HEK293 (cell line): ENCODE measurements at regions not wholly inside any gene's neighbourhood (a gene's known extent, or its start where the extent isn't known, plus 50 kb on each side); places are given as distances from the start of the nearest gene placed in this dataset.

Source experiments
- CTCF ChIA-PET: fragments of 350-600 bp; formaldehyde crosslinking; extraction: SDS; loops from one replicate; lab custom pipeline; 2021; ENCODE audit warnings: antibody characterized with exemption; lab: Yijun Ruan, JAX
- POLR2A ChIA-PET: fragments of 300-600 bp; formaldehyde crosslinking; extraction: SDS; loops from one replicate; lab custom pipeline; 2020; ENCODE audit warnings: antibody characterized with exemption, inconsistent platforms; lab: Yijun Ruan, JAX
- H3K27ac ChIP-seq: fragments of 200-500 bp; sonication (Bioruptor generic); 2 replicates; pipeline ENCODE4 v1.5.1; 2014; ENCODE audit warnings: low read depth, low read length, control low read depth, inconsistent platforms; ENCODE audit errors: extremely low read depth
- H3K36me3 ChIP-seq, 2 experiments: fragments of 200-500 bp in 1 of 2; sonication (Bioruptor generic) in 1 of 2; 1 replicate in 1 of 2; 2 replicates in 1 of 2; pipeline ENCODE4 v1.5.1; 2014 to 2017; ENCODE audit warnings: inconsistent platforms in 2 of 2, low read length in 2 of 2; ENCODE audit not compliant: control insufficient read depth in 2 of 2, insufficient read depth in 1 of 2
- H3K4me1 ChIP-seq: fragments of 200-500 bp; sonication (Bioruptor generic); 2 replicates; pipeline ENCODE4 v1.5.1; 2014; ENCODE audit warnings: mild to moderate bottlenecking, low read length, inconsistent platforms; ENCODE audit not compliant: control insufficient read depth, insufficient read depth
- H3K4me3 ChIP-seq: 2 replicates; pipeline ENCODE4 v1.5.1; 2011; ENCODE audit warnings: low read depth, mild to moderate bottlenecking, control low read depth, low read length, moderate library complexity
- H3K9me3 ChIP-seq: fragments of 200-500 bp; sonication (Bioruptor generic); 2 replicates; pipeline ENCODE4 v1.5.1; 2014; ENCODE audit warnings: low read depth, low read length, inconsistent platforms; ENCODE audit not compliant: control insufficient read depth, insufficient read depth
- GLIS1 ChIP-seq: fragments of 450-650 bp; formaldehyde crosslinking; IDR thresholded peaks from 2 replicates; pipeline ENCODE4 v1.5.1; 2016; ENCODE audit warnings: missing biosample characterization, missing genetic modification characterization
- HOXC10 ChIP-seq: sonication (generic); formaldehyde crosslinking; IDR thresholded peaks from 2 replicates; pipeline ENCODE4 v1.8.1; 2023; ENCODE audit warnings: mild to moderate bottlenecking, missing genetic modification reagents
- IKZF3 ChIP-seq: fragments of 450-650 bp; IDR thresholded peaks from 2 replicates; pipeline ENCODE4 v1.5.0; 2018; ENCODE audit warnings: missing biosample characterization, mild to moderate bottlenecking, missing genetic modification characterization, moderate library complexity
- KLF16 ChIP-seq: fragments of 450-650 bp; formaldehyde crosslinking; IDR thresholded peaks from 2 replicates; pipeline ENCODE4 v1.5.1; 2017; ENCODE audit warnings: missing biosample characterization, missing genetic modification characterization
- MZF1 ChIP-seq: fragments of 450-650 bp; formaldehyde crosslinking; IDR thresholded peaks from 2 replicates; pipeline ENCODE4 v1.5.1; 2017; ENCODE audit warnings: missing biosample characterization, missing genetic modification characterization, borderline replicate concordance
- SETDB1 ChIP-seq: IDR thresholded peaks from one replicate; pipeline ENCODE4 v1.6.1; 2017; ENCODE audit warnings: mild to moderate bottlenecking, low read length, moderate library complexity, mixed read lengths; ENCODE audit not compliant: insufficient read length
- SP3 ChIP-seq: fragments of 450-650 bp; formaldehyde crosslinking; IDR thresholded peaks from 2 replicates; pipeline ENCODE4 v1.5.1; 2016; ENCODE audit warnings: missing biosample characterization, missing genetic modification characterization
- ZBTB11 ChIP-seq: fragments of 450-650 bp; formaldehyde crosslinking; conservative IDR thresholded peaks from 2 replicates; pipeline ENCODE4 v1.5.1; 2016; ENCODE audit warnings: low read depth, missing biosample characterization, missing genetic modification characterization
- ZBTB17 ChIP-seq: fragments of 450-650 bp; formaldehyde crosslinking; IDR thresholded peaks from 2 replicates; pipeline ENCODE4 v1.5.1; 2016; ENCODE audit warnings: missing biosample characterization, missing genetic modification characterization
- ZBTB6 ChIP-seq: fragments of 450-650 bp; formaldehyde crosslinking; IDR thresholded peaks from 2 replicates; pipeline ENCODE4 v1.5.1; 2017; ENCODE audit warnings: missing biosample characterization, missing genetic modification characterization
- ZFP37 ChIP-seq: fragments of 450-650 bp; formaldehyde crosslinking; IDR thresholded peaks from 2 replicates; pipeline ENCODE4 v1.5.1; 2016; ENCODE audit warnings: missing biosample characterization, missing genetic modification characterization
- ZNF112 ChIP-seq: fragments of 450-650 bp; formaldehyde crosslinking; IDR thresholded peaks from 2 replicates; pipeline ENCODE4 v1.5.0; 2017; ENCODE audit warnings: missing biosample characterization, missing genetic modification characterization
- ZNF174 ChIP-seq: fragments of 450-650 bp; formaldehyde crosslinking; IDR thresholded peaks from 2 replicates; pipeline ENCODE4 v1.5.0; 2017; ENCODE audit warnings: missing biosample characterization, mild to moderate bottlenecking, missing genetic modification characterization
- ZNF19 ChIP-seq: fragments of 450-650 bp; formaldehyde crosslinking; IDR thresholded peaks from 2 replicates; pipeline ENCODE4; 2016; ENCODE audit warnings: missing biosample characterization, missing genetic modification characterization, low read depth
- ZNF214 ChIP-seq: fragments of 450-650 bp; formaldehyde crosslinking; IDR thresholded peaks from 2 replicates; pipeline ENCODE4 v1.5.1; 2017; ENCODE audit warnings: missing biosample characterization, mild to moderate bottlenecking, missing genetic modification characterization, borderline replicate concordance
- ZNF26 ChIP-seq: fragments of 450-650 bp; formaldehyde crosslinking; IDR thresholded peaks from 2 replicates; pipeline ENCODE4 v1.5.1; 2016; ENCODE audit warnings: missing biosample characterization, missing genetic modification characterization
- ZNF266 ChIP-seq: fragments of 450-650 bp; formaldehyde crosslinking; IDR thresholded peaks from 2 replicates; pipeline ENCODE4 v1.5.1; 2016; ENCODE audit warnings: missing biosample characterization, missing genetic modification characterization, low read depth
- ZNF350 ChIP-seq: fragments of 450-650 bp; formaldehyde crosslinking; IDR thresholded peaks from 2 replicates; pipeline ENCODE4 v1.5.0; 2017; ENCODE audit warnings: missing biosample characterization, mild to moderate bottlenecking, missing genetic modification characterization
- ZNF362 ChIP-seq: fragments of 450-650 bp; formaldehyde crosslinking; IDR thresholded peaks from 2 replicates; pipeline ENCODE4 v1.5.1; 2016; ENCODE audit warnings: missing biosample characterization, missing genetic modification characterization
- ZNF433 ChIP-seq: fragments of 450-650 bp; formaldehyde crosslinking; IDR thresholded peaks from 2 replicates; pipeline ENCODE4 v1.5.1; 2016; ENCODE audit warnings: missing biosample characterization, missing genetic modification characterization, low read depth
- ZNF488 ChIP-seq: fragments of 450-650 bp; formaldehyde crosslinking; IDR thresholded peaks from 2 replicates; pipeline ENCODE4 v1.5.1; 2016; ENCODE audit warnings: missing biosample characterization, missing genetic modification characterization
- ZNF585B ChIP-seq: fragments of 450-650 bp; formaldehyde crosslinking; IDR thresholded peaks from 2 replicates; pipeline ENCODE4 v1.5.1; 2016; ENCODE audit warnings: missing biosample characterization, missing genetic modification characterization
- ZNF654 ChIP-seq: fragments of 450-650 bp; formaldehyde crosslinking; IDR thresholded peaks from 2 replicates; pipeline ENCODE4 v1.5.1; 2016; ENCODE audit warnings: low read depth, missing biosample characterization, missing genetic modification characterization
- ZNF660 ChIP-seq: fragments of 450-650 bp; IDR thresholded peaks from 2 replicates; pipeline ENCODE4 v1.5.1; 2018; ENCODE audit warnings: missing biosample characterization, mild to moderate bottlenecking, missing genetic modification characterization
- ZNF791 ChIP-seq: fragments of 450-650 bp; formaldehyde crosslinking; IDR thresholded peaks from 2 replicates; pipeline ENCODE4 v1.5.1; 2016; ENCODE audit warnings: missing biosample characterization, missing genetic modification characterization
- ZNF792 ChIP-seq: fragments of 450-650 bp; formaldehyde crosslinking; IDR thresholded peaks from 2 replicates; pipeline ENCODE4 v1.5.1; 2016; ENCODE audit warnings: missing biosample characterization, missing genetic modification characterization
- ZNF830 ChIP-seq: fragments of 450-650 bp; IDR thresholded peaks from 2 replicates; pipeline ENCODE4 v1.5.0; 2018; ENCODE audit warnings: missing biosample characterization, missing genetic modification characterization, low read depth, mild to moderate bottlenecking, moderate library complexity

GRCh38 chr9:110056062-110056461 lies 151.9 kb downstream of the C9orf152 start (continued):
- TF ChIP-seq ZNF26 (tag by site-specific recombination) (no peak), ZNF433 (tag by site-specific recombination) (no peak), GLIS1 (tag by site-specific recombination) (no peak), ZNF791 (tag by site-specific recombination) (no peak), ZNF174 (no peak)
- TF ChIP-seq, all 188 proteins: peak for 0

- Histone ChIP-seq H3K27ac (no peak overlapping the region), H3K36me3 (no peaks in the 10 kb centered on the region), H3K4me1 (no peaks in the 10 kb centered on the region), H3K4me3 (no peak overlapping the region), H3K9me3 (no peaks in the 10 kb centered on the region)
- CTCF ChIA-PET, result interaction anchor here (0.6 to 6.8 kb wide), 18 partner anchors 9 to 533 kb away, joined by 3 to 60 read pairs (median 4); no protein-coding TSS in a partner anchor
- POLR2A ChIA-PET, result interaction anchor here (1.1 kb wide), 1 partner anchor 9 kb away, joined by 4 read pairs; no protein-coding TSS in a partner anchor
- TF ChIP-seq ZNF791 (tag by site-specific recombination) (no peak), ZNF214 (tag by site-specific recombination) (no peak), ZNF266 (tag by site-specific recombination) (no peak), ZNF654 (tag by site-specific recombination) (peak; percentile 23; the same call in 1 of the 2 replicates), ZNF112 (tag by site-specific recombination) (no peak), ZNF660 (tag by site-specific recombination) (0 out of 2 replicates have a peak, but pooled peaks have one; percentile 28), KLF16 (no peak), SP3 (no peak), SETDB1 (no peak), ZNF792 (tag by site-specific recombination) (no peak), MZF1 (tag by site-specific recombination) (no peak), ZNF362 (tag by site-specific recombination) (no peak), ZBTB11 (no peak), ZNF26 (tag by site-specific recombination) (no peak), ZNF830 (tag by site-specific recombination) (no peak), ZBTB6 (no peak), IKZF3 (tag by site-specific recombination) (peak; percentile 34; the same call in 1 of the 2 replicates), ZNF19 (no peak), ZBTB17 (no peak), ZNF585B (tag by site-specific recombination) (no peak), HOXC10 (CRISPR knock-in tag) (no peak), ZFP37 (no peak), ZNF350 (tag by site-specific recombination) (no peak), ZNF488 (tag by site-specific recombination) (no peak)
Observed at GRCh38 chr9:110058304-110058953, 149.5 kb downstream of the C9orf152 start.
